HG03175 (cell line): ENCODE measurements at regions not wholly inside any gene's neighbourhood (a gene's known extent, or its start where the extent isn't known, plus 50 kb on each side); places are given as distances from the start of the nearest gene placed in this dataset.

Source experiments
- ATAC-seq: cut with Tn5 transposase; IDR thresholded peaks from one replicate; pipeline ENCODE4 v1.9.1; 2021; ENCODE audit warnings: mild to moderate bottlenecking, moderate library complexity; ENCODE audit not compliant: unreplicated experiment

GRCh38 chr2:222071911-222072310 is 226.9 kb downstream of the PAX3 start:
- no peak for ATAC-seq

GRCh38 chr2:222064286-222064685 is 234.5 kb downstream of the PAX3 start:
- ATAC-seq = no peak

GRCh38 chr2:222058819-222059445 is 239.9 kb downstream of the PAX3 start:
- no peak for ATAC-seq

- ATAC-seq = peak; percentile 47
These were observed 241.3 kb downstream of the PAX3 start for GRCh38 chr2:222057347-222058073.

GRCh38 chr2:222055328-222055727 is 243.5 kb downstream of the PAX3 start:
- no peak for ATAC-seq

- no peak for ATAC-seq
These were observed 244.0 kb downstream of the PAX3 start for GRCh38 chr2:222054813-222055212.

GRCh38 chr2:222052934-222053367 is 245.8 kb downstream of the PAX3 start:
- ATAC-seq = peak; percentile 71

- ATAC-seq = no peak
These were observed 247.8 kb downstream of the PAX3 start for GRCh38 chr2:222050981-222051380.

GRCh38 chr2:222049946-222050345 is 248.9 kb downstream of the PAX3 start:
- no peak for ATAC-seq

- ATAC-seq = no peak
These were observed 254.9 kb downstream of the PAX3 start for GRCh38 chr2:222043897-222044296.

GRCh38 chr2:222042666-222043065 is 256.1 kb downstream of the PAX3 start:
- no peak for ATAC-seq

GRCh38 chr2:222040333-222040732 is 258.5 kb downstream of the PAX3 start:
- ATAC-seq = no peak

- no peak for ATAC-seq
These were observed 259.0 kb downstream of the PAX3 start for GRCh38 chr2:222039821-222040220.

- no peak for ATAC-seq
These were observed 260.6 kb downstream of the PAX3 start for GRCh38 chr2:222038067-222038802.

GRCh38 chr2:222037211-222037610 is 261.6 kb downstream of the PAX3 start:
- no peak for ATAC-seq

GRCh38 chr2:222034058-222034457 is 264.7 kb downstream of the PAX3 start:
- no peak for ATAC-seq

GRCh38 chr2:222033541-222033940 is 265.3 kb downstream of the PAX3 start:
- no peak for ATAC-seq

GRCh38 chr2:222025881-222026271 is 272.9 kb downstream of the PAX3 start:
- no peak for ATAC-seq

- ATAC-seq = no peak
These were observed 273.6 kb downstream of the PAX3 start for GRCh38 chr2:222024932-222025880.

GRCh38 chr2:222017252-222017850 is 281.4 kb downstream of the PAX3 start:
- no peak for ATAC-seq
